Kasumi-1 (cell line): ENCODE measurements at regions not wholly inside any gene's neighbourhood (a gene's known extent, or its start where the extent isn't known, plus 50 kb on each side); places are given as distances from the start of the nearest gene placed in this dataset.

Source experiments
- DNase-seq, 2 experiments: peaks; one replicate each; lab custom pipeline; 2025; lab: John Stamatoyannopoulos, UW

DNA sequence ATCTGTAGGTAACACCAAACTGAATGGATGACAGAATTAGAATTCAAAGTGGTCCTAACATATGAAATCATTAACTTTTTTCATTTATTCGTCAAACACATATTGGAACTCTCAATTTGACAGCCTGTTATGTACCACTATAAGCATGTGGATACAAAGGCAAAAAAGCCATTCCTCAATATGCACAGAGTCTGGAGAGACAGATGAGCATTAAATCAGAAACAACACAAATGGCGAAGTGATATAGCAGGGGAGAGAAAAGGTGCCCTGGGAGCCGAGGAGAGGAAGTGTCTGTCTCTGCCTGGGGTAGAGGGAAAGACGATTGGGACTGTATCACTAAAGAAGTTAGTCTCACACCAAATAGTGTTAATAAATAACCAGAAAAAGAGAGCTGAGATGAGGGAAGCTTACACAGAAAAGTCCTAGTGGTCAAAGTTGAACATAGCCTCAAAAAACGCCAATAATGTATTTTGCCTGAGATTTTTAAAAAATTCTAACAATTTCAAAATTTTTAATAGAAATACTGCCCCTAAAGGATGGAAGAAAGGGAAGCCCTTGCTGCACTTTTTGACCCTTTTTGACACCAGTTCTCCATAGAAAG is 417.5 kb downstream of the TUSC7 start:
- DNase-seq = peak in 1 of 2 experiments; percentile 1

GRCh38 chr3:117128133-117128532 is 418.6 kb downstream of the TUSC7 start:
- no peak for DNase-seq

- no peak for DNase-seq
These were observed 419.3 kb downstream of the TUSC7 start for GRCh38 chr3:117128872-117129271.

GRCh38 chr3:117129516-117129915 is 419.9 kb downstream of the TUSC7 start:
- no peak for DNase-seq

- no peak for DNase-seq
These were observed 420.6 kb downstream of the TUSC7 start for GRCh38 chr3:117130222-117130621.

GRCh38 chr3:117131259-117131658 is 421.7 kb downstream of the TUSC7 start:
- DNase-seq = no peak

- DNase-seq = no peak
These were observed 423.5 kb downstream of the TUSC7 start for GRCh38 chr3:117133066-117133465.

- DNase-seq = no peak
These were observed 425.6 kb downstream of the TUSC7 start for GRCh38 chr3:117135207-117135606.

- DNase-seq = no peak
These were observed 426.4 kb downstream of the TUSC7 start for GRCh38 chr3:117136003-117136402.

DNA sequence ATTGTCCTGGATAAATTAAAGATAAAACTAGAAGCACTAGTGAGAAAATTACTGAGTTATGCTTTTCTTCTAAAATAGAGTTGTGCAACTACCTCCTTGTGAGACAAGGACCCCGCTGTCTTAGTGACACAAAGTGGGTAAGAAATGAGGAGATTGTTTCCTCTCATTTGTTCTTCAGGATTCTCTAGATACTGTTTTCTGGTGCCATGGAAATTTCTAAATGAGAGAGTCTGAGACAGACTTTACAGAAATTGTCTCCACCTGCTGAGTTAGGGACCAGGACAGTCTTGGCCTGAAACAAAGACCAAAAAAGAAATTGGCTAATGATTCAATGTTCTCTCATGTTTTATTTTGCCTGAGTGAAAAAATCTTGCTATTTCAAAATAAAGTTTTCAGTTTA is 427.5 kb downstream of the TUSC7 start:
- no peak for DNase-seq

DNA sequence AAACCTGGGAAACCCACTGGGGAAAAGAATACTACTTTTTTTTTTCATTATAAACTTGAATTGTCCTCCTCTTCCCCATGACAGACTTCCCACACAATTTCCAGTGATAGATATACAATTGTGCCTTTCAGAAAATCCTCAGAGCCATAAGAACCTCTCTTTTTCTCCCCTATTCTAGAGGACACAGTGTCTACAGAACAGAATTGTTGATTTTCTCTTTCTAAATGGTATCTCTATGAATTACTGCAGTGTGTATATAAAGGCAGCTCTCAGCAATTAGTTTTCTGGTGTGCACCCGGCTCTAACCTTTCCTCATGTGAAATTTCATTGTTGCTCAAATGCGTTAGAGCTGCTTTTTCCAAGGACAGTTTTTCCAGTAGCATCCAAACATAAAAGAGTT is 430.1 kb downstream of the TUSC7 start:
- DNase-seq = no peak

DNA sequence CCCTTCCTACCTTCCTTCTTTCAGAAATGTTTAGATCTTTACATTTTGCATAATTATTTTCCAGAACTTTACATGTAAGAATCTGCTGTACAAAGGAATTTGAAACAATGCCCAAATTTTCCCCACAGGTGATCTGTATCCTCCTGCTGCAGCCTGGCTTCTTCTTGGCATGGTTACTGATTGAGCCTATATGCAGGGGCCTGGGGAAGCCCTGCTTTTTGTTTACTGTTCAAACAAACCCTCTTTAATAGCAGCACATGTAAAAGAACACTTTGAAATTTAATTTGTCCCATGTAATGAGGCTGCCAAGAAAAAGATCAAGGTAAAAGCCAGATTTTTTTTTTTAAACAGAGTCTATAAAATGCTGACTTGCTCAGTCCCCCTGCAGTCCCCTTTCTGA is 432.2 kb downstream of the TUSC7 start:
- no peak for DNase-seq

GRCh38 chr3:117144853-117145252 is 435.3 kb downstream of the TUSC7 start:
- DNase-seq = no peak

DNA sequence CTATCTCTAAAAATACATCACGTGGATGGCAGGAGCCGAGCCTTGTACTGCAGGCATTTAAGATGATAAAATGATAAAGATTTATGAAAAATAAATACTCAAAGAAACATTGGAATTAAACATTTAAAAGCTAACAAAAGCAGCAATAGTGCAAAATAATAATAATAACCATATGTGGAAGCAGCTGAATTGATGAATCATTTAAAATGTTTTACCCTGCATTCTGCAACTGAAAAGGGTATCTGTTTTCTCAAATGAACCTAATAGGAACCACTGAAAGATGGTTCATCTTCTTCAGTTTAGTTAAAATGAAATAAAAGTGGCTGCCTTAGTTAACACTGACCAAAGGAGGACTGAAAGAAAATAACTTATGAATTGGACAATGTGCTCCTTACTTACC is 436.1 kb downstream of the TUSC7 start:
- no peak for DNase-seq

DNA sequence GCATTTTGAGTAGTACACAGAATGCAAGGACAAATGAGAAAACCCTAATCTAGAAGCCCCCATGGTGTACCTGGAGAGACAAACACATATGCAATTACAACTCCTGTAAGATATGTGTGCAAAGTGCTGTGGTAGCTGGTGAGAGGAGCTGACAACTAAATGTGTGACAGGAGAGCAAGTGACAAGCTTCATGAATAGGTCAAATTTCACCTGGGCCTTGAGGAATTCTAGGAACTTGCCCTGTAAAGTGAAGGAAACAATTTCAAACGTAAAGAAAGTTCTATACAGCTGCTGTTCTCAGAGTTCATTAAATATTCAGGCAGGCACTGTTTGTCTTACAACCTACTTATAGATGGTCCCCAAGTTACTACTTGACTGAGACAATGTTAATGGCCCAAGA is 437.0 kb downstream of the TUSC7 start:
- DNase-seq = no peak

GRCh38 chr3:117149584-117149983 is 440.0 kb downstream of the TUSC7 start:
- no peak for DNase-seq

- DNase-seq = no peak
These were observed 441.0 kb downstream of the TUSC7 start for GRCh38 chr3:117150628-117151027.

DNA sequence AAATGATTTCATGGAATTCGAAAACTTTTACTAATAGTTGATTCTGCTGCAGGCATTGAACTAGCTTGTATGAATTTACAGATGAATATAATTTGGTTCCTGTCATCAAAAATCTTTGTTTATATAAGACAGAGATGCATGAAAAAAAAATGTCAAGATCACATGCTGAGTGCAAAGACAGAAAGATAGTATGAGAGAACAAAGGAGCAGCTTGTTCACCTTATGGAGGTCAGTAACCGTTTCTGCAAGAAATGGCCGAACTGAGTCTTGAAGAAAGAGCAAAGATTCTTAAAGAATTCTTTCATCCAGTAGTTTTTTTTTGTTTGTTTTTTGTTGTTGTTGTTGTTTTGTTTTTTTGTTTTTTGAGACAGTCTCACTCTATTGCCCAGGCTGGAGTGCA is 450.6 kb downstream of the TUSC7 start:
- no peak for DNase-seq

- DNase-seq = no peak
These were observed 452.2 kb downstream of the TUSC7 start for GRCh38 chr3:117161816-117162215.

GRCh38 chr3:117165176-117165575 is 455.6 kb downstream of the TUSC7 start:
- DNase-seq = no peak

DNA sequence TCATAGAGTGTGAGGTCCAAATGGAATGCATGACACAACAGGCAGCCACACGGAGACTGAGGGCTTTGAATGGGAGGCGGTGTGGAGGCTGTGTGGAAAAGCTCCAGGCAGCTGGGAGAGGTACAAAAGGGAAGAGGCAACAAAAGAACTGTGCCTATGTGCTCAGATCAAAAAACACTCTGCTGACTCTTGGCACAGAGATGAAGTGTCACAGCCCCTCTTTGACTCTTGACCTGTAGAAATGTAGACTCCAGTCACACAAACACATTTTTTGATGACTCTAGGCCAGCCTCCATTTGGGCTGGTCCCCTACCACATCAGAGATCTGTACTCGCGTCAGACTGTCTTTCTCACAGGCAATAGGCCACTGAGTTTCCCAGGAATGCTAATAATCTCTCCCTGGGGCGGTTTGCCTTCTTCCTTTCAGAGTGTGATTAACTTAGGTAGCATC is 456.0 kb downstream of the TUSC7 start:
- DNase-seq = no peak

DNA sequence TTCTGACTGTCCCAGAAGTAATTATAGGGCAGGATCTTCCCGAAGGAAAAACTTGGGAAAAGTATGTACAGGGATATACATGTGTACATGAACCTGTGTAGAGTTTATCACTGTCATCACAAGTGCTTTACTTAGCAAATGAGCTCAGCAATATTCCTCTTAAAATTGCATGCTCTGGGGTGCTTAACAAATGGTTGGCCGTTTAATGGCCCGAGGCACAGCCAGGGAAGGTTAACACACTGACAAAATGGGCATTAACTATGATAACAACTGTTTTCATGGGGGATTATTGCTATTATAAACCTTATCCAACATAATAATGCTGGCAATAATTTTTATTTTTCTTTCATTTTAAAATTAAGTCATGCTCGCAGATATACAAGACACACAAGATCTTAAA is 459.3 kb downstream of the TUSC7 start:
- no peak for DNase-seq

DNA sequence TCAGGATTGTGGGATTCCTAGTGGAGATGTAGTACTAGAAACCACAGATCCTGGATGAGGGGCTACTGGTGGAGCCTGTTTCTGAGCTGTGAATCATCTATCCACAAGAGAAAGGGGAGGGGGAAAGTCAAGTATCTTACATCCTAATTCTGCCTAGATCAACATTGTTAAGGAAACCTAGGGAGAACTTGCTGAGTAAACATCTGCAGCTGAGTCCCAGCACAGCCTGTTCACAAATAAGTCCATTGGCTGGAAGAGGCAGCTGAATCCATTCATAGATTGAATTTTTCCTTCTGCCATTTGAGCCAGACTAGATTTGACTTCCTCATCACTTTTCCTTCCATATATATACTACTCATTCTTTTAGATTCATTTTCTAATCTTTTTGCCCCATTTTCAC is 460.5 kb downstream of the TUSC7 start:
- no peak for DNase-seq

DNA sequence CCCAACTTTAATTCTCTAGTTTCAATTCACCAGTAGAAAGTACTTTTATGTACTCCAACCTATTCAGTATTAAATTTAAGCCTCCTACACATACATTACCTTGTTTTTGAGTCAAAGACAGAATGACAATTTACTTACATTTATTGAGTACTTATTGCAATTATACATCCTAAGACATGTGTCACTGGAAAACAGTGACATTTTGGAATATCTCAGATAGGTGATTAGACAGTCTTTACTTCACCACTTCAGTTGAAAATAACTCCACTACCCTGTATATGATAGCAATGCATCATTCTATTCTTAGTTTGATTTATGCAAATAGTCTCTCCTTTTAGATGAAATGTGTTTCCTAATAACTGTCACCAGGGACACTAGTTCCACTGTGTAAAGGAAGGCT is 461.5 kb downstream of the TUSC7 start:
- no peak for DNase-seq

DNA sequence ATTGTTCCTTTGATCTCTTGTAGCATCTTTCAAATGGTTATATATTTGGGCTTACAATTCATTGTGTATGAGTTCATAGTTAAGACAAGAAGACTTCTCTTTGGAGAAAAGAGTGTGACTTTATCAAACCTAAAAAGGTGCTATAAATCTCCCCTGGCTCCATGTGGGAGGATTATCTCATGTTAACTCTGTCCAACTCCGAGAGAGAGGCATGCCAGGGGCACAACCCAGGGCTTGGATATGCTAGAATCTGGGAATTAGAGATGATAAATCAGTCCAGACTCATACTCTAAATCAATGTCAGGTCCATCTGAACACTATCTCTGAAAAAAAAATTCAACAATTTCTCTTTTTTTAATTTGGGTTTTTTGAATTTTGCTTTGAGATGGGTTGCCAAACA is 462.8 kb downstream of the TUSC7 start:
- DNase-seq = no peak
